Stimulated activated effector memory CD8-positive, alpha-beta T cell treated with anti-CD3 and anti-CD28 coated beads, Interleukin-12 subunit alpha, Interleukin-12 subunit beta, amount 100 ng/mL, for 72 hours (primary cell): ENCODE measurements at regions not wholly inside any gene's neighbourhood (a gene's known extent, or its start where the extent isn't known, plus 50 kb on each side); places are given as distances from the start of the nearest gene placed in this dataset.

Experiments
- ATAC-seq: fragments of 150-1000 bp; cut with Tn5 transposase; 2 replicates; pipeline ENCODE4 v1.10.0; 2021
- DNase-seq, 2 donors: peaks; one replicate each; pipeline ENCODE4 v3.0.0; 2021 to 2022; ENCODE audit warnings: low spot score in 2 of 2
- H3K27ac Mint-ChIP-seq: one replicate; pipeline ENCODE4 v1.8.0; 2022; ENCODE audit warnings: mild to moderate bottlenecking, mixed read lengths
- H3K36me3 Mint-ChIP-seq: one replicate; pipeline ENCODE4 v1.8.0; 2022; ENCODE audit warnings: mild to moderate bottlenecking, mixed read lengths
- H3K4me1 Mint-ChIP-seq: one replicate; pipeline ENCODE4 v1.8.0; 2022; ENCODE audit warnings: mixed read lengths
- H3K4me3 Mint-ChIP-seq: one replicate; pipeline ENCODE4 v1.8.0; 2022; ENCODE audit warnings: mild to moderate bottlenecking, mixed read lengths
- H3K9me3 Mint-ChIP-seq: one replicate; pipeline ENCODE4 v1.8.0; 2022; ENCODE audit warnings: mixed read lengths

DNA sequence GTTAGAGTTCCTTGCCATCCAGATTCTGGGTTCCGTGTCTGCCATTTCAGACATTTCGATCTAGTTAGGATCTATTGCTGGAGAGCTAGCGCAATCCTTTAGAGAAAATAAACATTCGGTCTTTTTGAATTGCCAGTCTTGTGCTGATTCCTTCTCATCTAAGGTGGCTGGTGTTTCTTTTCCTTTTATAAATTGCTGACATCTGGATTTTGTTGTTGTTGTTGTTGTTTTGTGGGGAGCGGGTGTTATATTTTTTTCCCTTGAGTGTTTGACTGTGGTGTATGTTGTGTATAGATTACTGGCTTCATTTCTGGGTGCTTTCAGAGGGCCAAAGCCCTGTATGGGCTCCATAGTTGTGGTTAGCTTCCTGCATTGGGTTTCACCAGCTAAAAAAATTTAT lies 128.5 kb upstream of the LRP1B start:
- DNase-seq (no peak), ATAC-seq (no peak)
- no peaks in the 10 kb centered on the region for H3K36me3 Mint-ChIP-seq
- no peaks in the 10 kb centered on the region for H3K4me1 Mint-ChIP-seq
- H3K4me3 Mint-ChIP-seq = no peak overlapping the region
- H3K9me3 Mint-ChIP-seq = peaks cover 14% of the 10 kb centered on the region
- no peak overlapping the region for H3K27ac Mint-ChIP-seq

DNA sequence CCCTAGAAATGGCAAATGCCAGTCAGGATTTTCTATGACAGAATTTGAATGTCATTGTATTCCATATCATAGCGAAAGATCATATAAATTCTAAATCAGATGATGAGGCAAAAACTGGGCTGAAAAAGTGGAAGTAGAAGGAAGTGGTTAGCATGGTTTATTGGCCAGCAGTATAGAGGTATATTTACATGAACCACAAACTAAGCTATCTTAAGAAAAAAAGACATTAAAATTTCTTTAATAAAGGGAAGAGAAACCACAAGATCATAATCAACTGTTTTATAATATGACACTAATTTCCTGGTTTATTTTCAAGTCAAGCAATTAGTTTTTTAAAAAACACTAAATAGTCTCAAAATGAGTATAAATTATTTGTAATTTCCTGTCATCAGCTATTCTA lies 123.2 kb upstream of the LRP1B start:
- Mint-ChIP-seq H3K4me3 (no peak overlapping the region), H3K36me3 (no peaks in the 10 kb centered on the region), H3K27ac (no peak overlapping the region), H3K4me1 (no peaks in the 10 kb centered on the region), H3K9me3 (peaks cover 9% of the 10 kb centered on the region)
- DNase-seq = no peak
- ATAC-seq = no peak

GRCh38 chr2:142241016-142241415 lies 110.2 kb upstream of the LRP1B start:
- no peak for DNase-seq
- Mint-ChIP-seq H3K4me1 (no peaks in the 10 kb centered on the region), H3K9me3 (peaks cover 4% of the 10 kb centered on the region), H3K4me3 (no peak overlapping the region), H3K36me3 (no peaks in the 10 kb centered on the region), H3K27ac (no peak overlapping the region)
- no peak for ATAC-seq

DNA sequence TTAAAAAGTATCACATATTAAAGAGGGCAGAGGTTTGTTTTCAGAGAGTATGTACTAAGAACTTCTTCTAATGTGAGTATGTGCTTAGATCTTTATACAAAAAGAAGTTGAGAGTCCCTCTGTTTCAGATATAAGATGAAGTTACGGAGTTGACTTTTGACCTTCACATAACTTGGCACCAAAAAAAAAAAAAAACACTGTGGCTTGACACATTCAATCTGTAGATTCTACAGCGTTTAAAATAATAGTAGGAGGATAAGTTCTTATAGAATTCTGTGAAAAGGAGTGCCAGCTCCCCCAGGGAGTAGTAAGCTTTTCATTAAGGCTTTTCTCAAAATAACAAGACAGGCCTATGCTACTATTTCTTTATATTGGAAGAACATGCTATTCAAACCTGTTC lies 105.4 kb upstream of the LRP1B start:
- H3K9me3 Mint-ChIP-seq = peaks cover 11% of the 10 kb centered on the region
- no peaks in the 10 kb centered on the region for H3K36me3 Mint-ChIP-seq
- DNase-seq (no peak), ATAC-seq (no peak)
- H3K27ac Mint-ChIP-seq = no peak overlapping the region
- H3K4me1 Mint-ChIP-seq = no peaks in the 10 kb centered on the region
- no peak overlapping the region for H3K4me3 Mint-ChIP-seq

- Mint-ChIP-seq H3K9me3 (peaks cover 12% of the 10 kb centered on the region), H3K27ac (no peak overlapping the region), H3K4me3 (no peak overlapping the region), H3K4me1 (no peaks in the 10 kb centered on the region), H3K36me3 (no peaks in the 10 kb centered on the region)
- no peak for DNase-seq
- ATAC-seq = no peak
Observed at GRCh38 chr2:142234741-142235140, 103.9 kb upstream of the LRP1B start.

DNA sequence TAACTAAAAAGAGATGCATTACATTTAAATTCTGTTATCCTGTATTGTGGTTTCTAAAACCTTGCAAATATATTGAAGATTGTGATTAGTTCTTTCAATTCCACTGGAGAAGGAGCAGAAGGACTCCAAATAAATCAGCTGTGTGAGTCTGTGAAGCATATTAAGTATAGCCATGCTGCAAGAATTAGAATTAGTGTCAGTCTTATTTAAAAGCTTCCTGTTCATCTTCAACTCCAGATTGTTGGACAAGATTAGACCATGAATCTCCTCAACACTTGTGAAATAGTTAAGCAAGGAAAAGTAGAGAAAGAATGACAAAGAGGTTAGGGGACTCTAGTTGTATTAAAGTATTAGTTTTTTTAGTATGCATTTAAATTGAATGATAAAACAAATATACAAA lies 92.5 kb upstream of the LRP1B start:
- peaks cover 12% of the 10 kb centered on the region for H3K9me3 Mint-ChIP-seq
- ATAC-seq = no peak

DNA sequence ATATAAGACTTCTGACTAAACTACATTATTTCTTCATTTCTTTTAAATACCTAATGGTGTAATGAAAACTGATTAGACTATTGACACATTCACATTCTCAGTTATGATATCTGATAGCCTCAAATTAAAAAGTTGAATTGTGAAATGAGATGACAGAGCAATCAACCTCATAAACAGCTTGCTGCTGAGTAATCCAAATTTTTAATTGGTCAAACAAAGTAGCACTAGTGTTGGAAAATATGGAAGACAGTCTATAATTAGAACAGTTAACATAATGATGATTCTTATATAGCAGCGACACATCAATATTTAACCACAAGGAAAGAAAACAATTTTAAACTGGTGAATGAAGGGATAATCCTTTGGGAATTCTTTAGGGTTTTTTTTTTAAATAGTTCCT lies 91.9 kb upstream of the LRP1B start:
- Mint-ChIP-seq H3K9me3 (peaks cover 18% of the 10 kb centered on the region), H3K4me3 (no peak overlapping the region), H3K36me3 (no peaks in the 10 kb centered on the region), H3K27ac (no peak overlapping the region), H3K4me1 (no peaks in the 10 kb centered on the region)
- ATAC-seq = no peak
- no peak for DNase-seq

More for the DNA sequence above, 92.5 kb upstream of the LRP1B start:
- H3K27ac Mint-ChIP-seq = no peak overlapping the region
- no peak for DNase-seq
- no peaks in the 10 kb centered on the region for H3K36me3 Mint-ChIP-seq
- no peaks in the 10 kb centered on the region for H3K4me1 Mint-ChIP-seq
- no peak overlapping the region for H3K4me3 Mint-ChIP-seq

GRCh38 chr2:142220901-142221300 lies 90.1 kb upstream of the LRP1B start:
- no peak for DNase-seq
- peaks cover 24% of the 10 kb centered on the region for H3K9me3 Mint-ChIP-seq
- H3K4me1 Mint-ChIP-seq = no peaks in the 10 kb centered on the region
- no peak for ATAC-seq
- H3K27ac Mint-ChIP-seq = no peak overlapping the region
- no peaks in the 10 kb centered on the region for H3K36me3 Mint-ChIP-seq
- H3K4me3 Mint-ChIP-seq = no peak overlapping the region

DNA sequence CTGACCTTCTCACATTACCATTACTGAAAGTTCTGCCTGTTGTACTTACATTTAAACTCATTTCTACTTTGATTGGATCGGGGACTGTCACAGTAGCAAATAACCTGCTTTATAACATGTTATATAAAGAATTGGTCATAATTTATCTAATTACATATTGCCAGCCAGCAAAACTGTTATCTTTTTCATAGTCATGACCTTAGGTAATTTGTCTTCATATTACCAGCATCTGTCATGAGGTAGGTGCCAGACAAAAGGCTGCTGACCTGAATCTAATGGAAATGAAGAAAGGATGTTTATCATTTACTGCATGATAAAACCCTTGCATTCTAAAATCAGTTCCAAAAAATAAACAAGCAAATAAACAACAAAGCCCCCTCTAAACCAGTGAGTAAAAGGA lies 89.4 kb upstream of the LRP1B start:
- ATAC-seq = no peak

DNA sequence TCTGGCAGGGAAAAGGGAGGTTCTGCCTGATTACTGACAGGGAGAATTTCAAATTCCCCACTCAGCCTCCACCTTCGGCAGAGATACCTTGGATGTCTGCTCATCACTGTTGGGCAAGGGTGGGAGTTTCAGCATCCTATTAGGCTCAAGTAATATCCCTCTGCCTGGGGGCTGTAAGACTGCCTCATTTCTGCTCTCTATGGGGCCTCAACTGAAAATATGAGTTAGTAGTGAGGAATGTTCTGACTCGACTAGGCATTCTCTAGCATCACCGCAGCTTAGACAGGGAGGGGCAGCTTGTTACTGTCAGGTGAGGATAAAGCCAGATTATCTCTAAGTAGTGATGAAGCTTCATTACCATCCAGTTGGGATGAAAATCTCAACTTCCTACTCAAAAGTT lies 87.7 kb upstream of the LRP1B start:
- no peaks in the 10 kb centered on the region for H3K36me3 Mint-ChIP-seq
- H3K9me3 Mint-ChIP-seq = peaks cover 28% of the 10 kb centered on the region
- H3K4me3 Mint-ChIP-seq = no peak overlapping the region
- DNase-seq (no peak), ATAC-seq (no peak)
- no peaks in the 10 kb centered on the region for H3K4me1 Mint-ChIP-seq
- H3K27ac Mint-ChIP-seq = no peak overlapping the region

More for the DNA sequence above, 89.4 kb upstream of the LRP1B start:
- no peak for DNase-seq
- no peak overlapping the region for H3K27ac Mint-ChIP-seq
- peaks cover 24% of the 10 kb centered on the region for H3K9me3 Mint-ChIP-seq
- no peaks in the 10 kb centered on the region for H3K4me1 Mint-ChIP-seq
- no peaks in the 10 kb centered on the region for H3K36me3 Mint-ChIP-seq
- no peak overlapping the region for H3K4me3 Mint-ChIP-seq

DNA sequence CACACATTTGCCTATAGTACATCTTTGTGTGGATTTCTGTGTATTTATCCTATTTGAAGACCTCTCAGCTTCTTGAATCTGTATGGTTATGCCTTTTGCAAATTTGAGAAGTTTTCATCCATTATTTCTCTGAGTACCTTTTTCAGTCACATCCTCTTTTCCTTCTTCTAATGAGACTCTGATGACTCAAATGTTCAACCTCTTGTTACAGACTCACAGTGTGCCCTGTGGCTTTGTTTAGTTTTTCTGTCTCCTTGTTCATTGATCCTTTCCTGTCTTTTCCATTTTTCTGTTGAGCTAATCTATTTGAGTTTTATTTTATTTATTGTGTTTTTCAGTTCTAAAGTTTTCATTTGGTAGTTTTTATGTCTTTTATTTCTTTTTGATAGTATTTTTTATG lies 87.0 kb upstream of the LRP1B start:
- Mint-ChIP-seq H3K36me3 (no peaks in the 10 kb centered on the region), H3K4me1 (no peaks in the 10 kb centered on the region), H3K4me3 (no peak overlapping the region), H3K9me3 (peaks cover 25% of the 10 kb centered on the region), H3K27ac (no peak overlapping the region)
- ATAC-seq (no peak), DNase-seq (no peak)

DNA sequence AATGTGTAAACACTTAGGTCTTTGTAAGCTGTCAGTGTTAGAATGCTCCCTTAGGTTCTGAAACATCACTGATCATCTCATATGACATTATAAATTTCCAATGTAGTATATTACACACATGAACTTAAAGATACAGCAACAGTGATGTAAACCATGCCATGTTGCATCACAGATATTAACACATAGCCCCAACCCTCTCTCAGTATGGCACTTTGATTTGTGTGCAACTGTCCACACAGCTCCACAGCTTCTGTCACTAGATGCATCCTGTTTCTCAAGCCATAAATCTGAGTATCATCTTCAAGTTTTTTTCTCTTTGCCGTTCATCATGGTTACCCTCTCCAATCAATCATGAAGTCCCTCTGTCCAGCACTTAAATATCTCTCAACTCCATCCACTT lies 69.2 kb upstream of the LRP1B start:
- H3K4me3 Mint-ChIP-seq = no peak overlapping the region
- no peak for ATAC-seq
- no peak for DNase-seq
- H3K4me1 Mint-ChIP-seq = no peaks in the 10 kb centered on the region
- H3K27ac Mint-ChIP-seq = no peak overlapping the region
- no peaks in the 10 kb centered on the region for H3K36me3 Mint-ChIP-seq
- H3K9me3 Mint-ChIP-seq = peaks cover 31% of the 10 kb centered on the region

DNA sequence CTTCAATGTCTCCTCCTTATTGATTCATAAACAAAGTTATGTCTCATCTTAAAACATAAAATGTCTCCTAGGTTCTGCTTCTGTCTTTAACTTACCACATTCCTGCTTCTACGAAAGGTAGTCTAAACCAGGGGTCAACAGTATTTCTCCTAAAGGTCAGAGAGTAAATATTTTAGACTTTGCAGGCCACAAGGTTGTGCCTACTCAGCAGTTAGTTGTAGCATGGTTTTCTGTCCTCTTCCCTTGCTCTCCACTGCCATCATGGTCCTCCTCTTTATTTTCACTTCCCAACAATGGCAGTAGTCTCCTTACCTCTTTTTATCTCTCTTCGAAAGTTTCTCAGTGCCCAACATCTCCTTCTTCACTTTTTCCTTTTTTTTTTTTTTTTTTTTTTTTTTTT lies 68.3 kb upstream of the LRP1B start:
- ATAC-seq (no peak), DNase-seq (no peak)
- Mint-ChIP-seq H3K36me3 (no peaks in the 10 kb centered on the region), H3K4me3 (no peak overlapping the region), H3K9me3 (peaks cover 33% of the 10 kb centered on the region), H3K4me1 (no peaks in the 10 kb centered on the region), H3K27ac (no peak overlapping the region)

- ATAC-seq (no peak), DNase-seq (no peak)
- no peak overlapping the region for H3K27ac Mint-ChIP-seq
- no peaks in the 10 kb centered on the region for H3K36me3 Mint-ChIP-seq
- H3K4me1 Mint-ChIP-seq = no peaks in the 10 kb centered on the region
- peaks cover 15% of the 10 kb centered on the region for H3K9me3 Mint-ChIP-seq
- no peak overlapping the region for H3K4me3 Mint-ChIP-seq
Observed at GRCh38 chr2:142190805-142191204, 60.0 kb upstream of the LRP1B start.

DNA sequence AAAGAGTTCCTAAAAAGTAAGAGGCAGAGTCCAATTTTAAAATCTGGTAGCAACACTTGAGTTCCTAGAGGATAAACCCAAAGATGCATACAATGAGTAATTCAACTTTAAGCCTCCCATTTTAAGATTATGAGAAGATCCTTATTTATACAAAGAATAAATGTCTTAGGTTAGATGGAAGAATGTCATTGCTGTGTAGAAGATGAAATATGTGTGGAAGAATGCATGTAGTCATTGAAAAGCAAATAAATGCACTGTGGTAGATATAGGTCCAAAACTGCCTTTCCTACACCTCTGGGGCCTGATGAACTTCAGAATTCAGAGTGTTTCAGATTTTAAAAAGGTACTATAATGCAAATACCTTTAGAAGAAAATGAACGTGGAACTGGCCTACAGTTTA lies 58.7 kb upstream of the LRP1B start:
- ATAC-seq (no peak), DNase-seq (no peak)
- Mint-ChIP-seq H3K9me3 (peaks cover 7% of the 10 kb centered on the region), H3K4me1 (no peaks in the 10 kb centered on the region), H3K27ac (no peak overlapping the region), H3K4me3 (no peak overlapping the region), H3K36me3 (no peaks in the 10 kb centered on the region)

- no peaks in the 10 kb centered on the region for H3K36me3 Mint-ChIP-seq
- no peaks in the 10 kb centered on the region for H3K4me1 Mint-ChIP-seq
- H3K9me3 Mint-ChIP-seq = peaks cover 7% of the 10 kb centered on the region
Observed at GRCh38 chr2:142188562-142188961, 57.7 kb upstream of the LRP1B start.

DNA sequence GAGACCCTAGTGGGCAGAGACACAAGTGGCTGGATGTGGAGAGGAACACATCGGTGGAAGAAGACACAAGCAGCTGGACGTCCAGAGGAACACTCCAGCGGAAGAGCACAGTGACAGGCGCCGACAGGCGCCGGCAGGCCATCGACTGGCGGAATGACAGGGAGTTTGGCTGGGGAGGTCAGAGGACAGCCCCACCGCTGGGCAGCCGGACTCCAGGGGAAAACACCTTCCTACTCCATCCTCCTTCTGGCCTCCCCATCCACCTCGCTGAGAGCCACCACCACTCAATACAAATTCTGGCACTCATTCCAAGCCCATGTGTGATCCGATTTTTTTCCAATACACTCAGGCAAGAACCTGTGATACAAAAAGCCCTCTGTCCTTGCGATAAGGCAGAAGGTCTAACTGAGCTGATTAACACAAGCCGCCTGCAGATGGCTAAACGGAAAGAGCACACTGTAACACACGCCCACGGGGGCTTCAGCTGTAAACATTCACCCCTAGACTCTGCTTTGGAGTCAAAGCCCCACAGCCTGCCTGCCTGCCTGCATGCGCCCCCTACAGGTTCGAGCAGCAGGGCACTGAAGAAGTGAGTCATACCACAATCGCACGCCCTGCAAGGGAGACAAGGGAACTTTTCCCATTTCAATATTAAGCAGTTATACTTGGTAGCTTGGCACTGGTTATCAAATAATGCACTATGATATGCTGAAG lies 50.2 kb upstream of the LRP1B start:
- Mint-ChIP-seq H3K4me1 (no peaks in the 10 kb centered on the region), H3K36me3 (no peaks in the 10 kb centered on the region), H3K27ac (no peak overlapping the region), H3K9me3 (peaks cover 3% of the 10 kb centered on the region), H3K4me3 (no peak overlapping the region)
- ATAC-seq (peak; percentile 26), DNase-seq (no peak)

More at GRCh38 chr2:142188562-142188961, 57.7 kb upstream of the LRP1B start:
- Mint-ChIP-seq H3K27ac (no peak overlapping the region), H3K4me3 (no peak overlapping the region)
- no peak for DNase-seq
- ATAC-seq = no peak
